ENCODE measurements at regions not wholly inside any gene's neighbourhood (a gene's known extent, or its start where the extent isn't known, plus 50 kb on each side); places are given as distances from the start of the nearest gene placed in this dataset.
"Not testable (repeated sequence)": the region's sequence is repeated elsewhere in the genome, so short reads cannot be mapped to it uniquely, and the experiment has no call there.

DNA sequence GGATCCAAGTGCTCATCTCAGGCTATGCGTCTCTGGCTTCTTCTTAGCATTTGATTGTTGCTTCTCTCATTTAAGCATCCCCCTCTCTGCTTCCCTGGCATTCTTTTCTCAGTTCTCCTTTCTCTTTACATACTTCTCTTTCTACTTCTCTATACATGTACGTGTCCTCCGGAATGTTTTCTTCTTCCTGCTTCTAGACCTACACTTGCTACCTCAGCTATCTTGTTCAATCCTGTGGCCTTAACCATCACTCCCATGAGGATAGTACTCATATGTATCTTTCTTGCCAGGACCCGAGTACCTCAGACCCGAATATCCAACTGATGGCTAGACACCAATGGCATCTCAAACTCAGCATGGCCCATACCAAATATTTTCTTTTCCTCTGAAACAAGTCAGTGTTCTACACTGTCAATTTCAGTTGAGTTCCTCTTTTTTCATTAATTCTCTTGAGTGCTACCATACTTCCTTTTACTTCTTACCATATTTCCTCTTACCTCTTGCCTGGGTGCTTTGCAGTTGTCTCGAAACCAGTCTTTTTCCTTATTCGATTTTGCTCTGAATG, 115.1 kb upstream of the SLC38A2 start:
- DNase-seq: no peak

DNA sequence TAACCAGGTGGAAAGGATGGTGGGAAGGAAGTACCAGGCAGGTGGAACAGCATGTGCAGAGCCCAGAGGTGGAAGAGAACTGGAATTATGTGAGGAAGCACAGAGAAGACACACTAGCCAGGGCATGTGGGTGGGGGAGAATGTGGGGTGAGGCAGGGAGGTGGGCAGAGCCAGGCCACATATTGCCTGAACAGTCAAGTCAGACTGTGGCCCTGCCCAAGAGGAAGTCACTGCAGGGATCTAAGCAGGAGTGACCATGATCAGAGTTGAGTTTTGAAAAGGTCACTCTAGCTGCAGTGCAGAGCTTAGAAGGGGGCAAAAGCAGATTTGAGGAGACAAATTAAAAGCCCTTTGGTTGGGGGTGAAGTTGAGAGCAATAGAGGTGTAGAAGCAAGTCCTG, 114.0 kb upstream of the SLC38A2 start:
- DNase-seq: no peak

DNA sequence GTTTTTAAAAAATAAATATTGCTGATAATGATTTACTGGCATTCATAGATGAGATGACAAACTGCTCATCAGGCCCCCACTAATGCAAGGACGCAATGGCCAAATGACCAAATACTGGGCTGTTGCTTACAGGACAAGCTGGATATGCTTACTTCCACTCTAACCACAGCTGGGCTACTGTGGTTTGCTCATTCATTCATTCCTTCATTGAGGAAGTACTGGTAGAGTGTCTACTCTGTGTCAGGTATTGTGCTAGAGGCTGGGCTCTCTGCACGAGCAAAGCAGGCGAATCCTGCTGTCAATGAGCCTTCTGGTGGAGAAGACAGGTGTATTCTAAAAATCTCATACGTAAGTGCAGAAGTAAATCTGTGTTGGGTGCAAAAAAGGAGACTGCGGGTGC, 113.3 kb upstream of the SLC38A2 start:
- no peak for DNase-seq

DNA sequence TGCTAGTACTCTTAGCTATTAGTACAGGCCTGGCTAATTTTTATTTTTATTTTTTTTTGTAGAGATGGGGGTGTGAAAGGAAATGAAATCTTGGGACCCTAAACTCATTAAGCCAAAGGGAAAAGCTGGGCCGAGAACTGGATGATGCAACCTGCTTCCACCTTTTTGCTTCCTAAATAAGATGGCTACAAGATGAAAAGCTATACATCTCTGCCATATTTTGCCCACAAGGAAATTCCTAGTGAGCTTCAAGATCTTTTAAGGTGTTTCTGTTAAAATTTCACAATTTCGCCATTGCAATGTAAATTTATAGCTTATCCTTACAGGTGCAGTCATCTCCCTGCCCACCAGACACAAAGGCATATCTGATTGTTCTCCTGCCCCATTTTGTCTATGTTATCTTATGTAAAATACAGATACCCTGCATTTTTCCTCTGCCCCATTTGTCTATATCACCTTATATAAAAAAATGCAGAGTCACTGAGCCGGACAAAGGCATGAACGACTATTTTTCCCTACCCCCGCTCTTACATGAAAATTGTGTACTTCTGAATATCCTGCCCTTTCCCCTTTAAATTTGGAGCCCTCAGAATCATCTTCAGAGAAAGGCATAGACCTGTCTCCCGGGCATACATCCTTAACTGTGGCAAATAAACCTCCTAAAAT, 112.0 kb upstream of the SLC38A2 start:
- DNase-seq: no peak

DNA sequence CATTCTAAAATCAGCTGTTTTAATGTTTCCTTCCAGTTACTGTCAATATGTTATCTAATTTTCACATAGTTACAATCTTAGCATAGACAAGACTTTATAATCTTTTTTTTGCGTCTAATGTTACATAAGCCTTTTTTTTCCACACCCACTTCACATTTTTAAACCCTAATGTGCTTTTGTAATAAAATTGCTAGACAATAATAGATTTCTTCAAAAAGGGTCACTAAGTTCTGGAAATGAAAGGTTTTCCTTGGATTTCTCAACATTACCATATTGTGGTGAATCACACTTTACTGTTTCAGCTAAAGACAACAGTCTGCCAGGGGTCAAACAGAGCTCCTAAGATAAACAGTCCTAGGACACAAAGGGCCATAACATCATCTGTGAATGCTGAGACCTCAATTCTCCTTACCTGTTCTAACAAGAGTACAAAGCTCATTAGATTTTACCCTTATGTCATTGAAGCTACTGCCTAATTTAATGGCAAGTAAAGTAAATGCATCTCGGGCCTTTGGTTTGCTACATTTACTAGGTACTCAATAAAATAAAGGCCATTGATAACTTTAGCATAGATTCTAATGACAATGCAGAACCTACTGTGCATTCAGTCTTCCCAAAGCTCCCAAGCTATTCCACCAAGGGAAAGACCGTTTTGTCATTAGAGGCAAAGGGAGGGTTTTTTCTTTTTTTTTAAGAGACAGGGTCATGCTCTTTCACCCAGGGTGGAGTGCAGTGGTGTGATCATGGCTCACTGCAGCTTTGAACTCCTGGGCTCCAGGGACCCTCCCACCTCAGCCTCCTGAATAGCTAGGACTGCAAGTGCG, 111.2 kb upstream of the SLC38A2 start:
- no peak for DNase-seq

DNA sequence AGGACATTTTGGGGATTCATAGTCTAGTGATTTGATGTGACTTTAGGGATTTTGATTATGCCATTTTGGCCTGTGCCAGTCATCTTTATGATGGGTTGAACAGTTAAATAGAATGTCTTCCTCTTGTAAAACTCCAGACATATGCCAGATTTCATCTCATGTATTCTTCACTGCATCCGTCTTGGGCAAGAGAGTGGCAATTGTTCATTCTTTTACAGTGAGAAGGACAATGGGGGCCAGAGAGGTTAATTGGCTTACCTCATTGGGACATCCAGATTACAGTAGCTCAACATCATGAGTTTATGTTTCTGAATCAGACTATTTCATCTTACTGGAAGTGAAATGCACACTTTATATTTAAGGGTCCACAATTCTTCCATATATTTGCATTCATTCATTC, 108.2 kb upstream of the SLC38A2 start:
- no peak for DNase-seq

DNA sequence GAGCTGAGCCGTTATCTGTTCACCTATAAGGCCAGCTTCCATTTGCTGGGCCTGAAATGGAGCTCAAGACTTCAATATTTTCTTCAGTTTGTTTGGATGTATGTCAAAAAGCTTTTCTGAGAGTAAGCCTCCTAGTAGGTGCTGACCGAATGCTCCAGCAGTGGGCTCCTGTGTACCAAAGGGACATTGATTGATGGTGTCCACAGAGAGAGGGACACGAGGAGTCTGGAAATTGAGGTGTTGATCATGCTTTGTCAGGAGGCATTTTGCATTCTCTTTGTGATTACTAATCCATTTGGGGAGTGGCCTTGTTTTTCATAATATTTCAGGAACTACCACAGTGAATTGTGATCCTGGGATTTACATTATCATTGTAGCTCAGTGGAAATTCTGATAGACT, 107.7 kb upstream of the SLC38A2 start:
- DNase-seq: no peak

DNA sequence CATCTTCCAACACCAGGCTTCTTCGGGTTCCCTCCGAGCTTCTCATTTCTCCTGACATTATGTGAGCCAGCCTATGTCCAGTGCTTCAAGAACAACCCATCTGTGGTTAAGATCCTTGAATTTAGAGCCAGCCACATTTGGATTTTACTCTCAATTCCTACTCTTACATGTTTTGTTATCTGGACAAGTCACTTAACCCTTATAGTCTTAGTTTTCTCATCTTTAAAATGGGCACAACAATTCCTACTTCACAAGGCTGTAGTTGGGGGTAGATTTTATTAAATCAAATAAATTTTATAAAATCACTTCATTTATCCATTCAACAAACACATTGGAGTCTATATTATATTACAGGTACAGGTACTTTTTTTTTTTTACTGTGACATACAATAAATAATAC, 105.5 kb upstream of the SLC38A2 start:
- no peak for DNase-seq

DNA sequence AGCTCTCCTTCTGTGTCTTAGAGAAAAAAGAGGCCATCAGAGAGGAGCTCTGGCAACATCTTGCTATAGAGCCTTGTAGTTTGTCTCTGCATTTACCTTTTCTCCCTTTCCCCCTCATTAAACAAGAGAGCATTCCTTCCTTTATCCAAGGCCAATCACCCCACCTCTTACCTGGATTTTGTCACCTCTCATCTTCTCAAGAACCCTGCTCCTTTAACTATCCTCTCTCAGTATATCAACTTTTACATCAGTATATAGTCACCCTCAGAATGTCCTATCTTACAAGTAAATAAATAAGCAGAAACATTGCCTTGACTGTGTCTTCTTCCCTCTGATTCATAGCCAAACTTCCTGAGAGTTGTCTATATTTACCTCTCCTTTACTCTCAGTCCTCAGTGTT, 105.0 kb upstream of the SLC38A2 start:
- DNase-seq: no peak

DNA sequence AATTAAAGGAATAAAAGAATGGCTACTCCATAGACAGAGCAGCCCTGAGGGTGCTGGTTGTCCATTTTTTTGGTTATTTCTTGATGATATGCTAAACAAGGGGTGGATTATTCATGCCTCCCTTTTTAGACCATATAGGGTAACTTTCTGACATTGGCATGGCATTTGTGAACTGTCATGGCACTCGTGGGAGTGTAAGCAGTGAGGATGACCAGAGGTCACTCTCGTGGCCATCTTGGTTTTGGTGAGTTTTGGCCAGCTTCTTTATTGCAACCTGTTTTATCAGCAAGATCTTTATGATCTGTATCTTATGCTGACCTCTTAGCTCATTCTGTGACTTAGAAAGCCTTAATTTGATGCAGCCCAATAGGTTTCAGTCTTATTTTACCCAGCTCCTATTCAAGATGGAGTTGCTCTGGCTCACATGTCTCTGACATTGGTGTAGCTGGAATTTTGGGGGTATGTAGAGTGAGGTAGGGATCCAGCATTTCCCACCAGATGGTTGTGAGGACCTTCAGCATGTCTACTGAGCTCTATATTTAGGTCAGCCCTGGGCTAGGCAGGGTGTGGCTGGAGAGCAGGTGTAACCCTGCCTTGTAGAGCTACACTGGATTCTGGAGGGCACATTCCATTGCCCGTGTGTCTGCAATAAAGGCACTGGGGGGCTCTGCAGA, 103.5 kb upstream of the SLC38A2 start:
- no peak for DNase-seq

DNA sequence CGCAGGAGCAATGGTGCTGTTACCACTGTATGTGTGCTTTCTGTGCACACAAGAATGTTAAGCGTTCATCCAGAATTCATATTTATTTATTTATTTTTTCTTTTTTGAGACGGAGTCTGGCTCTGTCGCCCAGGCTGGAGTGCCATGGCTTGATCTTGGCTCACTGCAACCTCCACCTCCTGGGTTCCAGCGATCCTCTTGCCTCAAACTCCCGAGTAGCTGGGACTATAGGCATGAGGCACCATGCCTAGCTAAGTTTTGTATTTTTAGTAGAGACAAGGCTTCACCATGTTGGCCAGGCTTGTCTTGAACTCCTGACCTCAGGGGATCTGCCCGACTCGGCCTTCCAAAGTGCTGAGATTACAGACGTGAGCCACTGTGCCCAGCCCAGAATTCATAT, 101.8 kb upstream of the SLC38A2 start:
- DNase-seq: not testable (repeated sequence)

DNA sequence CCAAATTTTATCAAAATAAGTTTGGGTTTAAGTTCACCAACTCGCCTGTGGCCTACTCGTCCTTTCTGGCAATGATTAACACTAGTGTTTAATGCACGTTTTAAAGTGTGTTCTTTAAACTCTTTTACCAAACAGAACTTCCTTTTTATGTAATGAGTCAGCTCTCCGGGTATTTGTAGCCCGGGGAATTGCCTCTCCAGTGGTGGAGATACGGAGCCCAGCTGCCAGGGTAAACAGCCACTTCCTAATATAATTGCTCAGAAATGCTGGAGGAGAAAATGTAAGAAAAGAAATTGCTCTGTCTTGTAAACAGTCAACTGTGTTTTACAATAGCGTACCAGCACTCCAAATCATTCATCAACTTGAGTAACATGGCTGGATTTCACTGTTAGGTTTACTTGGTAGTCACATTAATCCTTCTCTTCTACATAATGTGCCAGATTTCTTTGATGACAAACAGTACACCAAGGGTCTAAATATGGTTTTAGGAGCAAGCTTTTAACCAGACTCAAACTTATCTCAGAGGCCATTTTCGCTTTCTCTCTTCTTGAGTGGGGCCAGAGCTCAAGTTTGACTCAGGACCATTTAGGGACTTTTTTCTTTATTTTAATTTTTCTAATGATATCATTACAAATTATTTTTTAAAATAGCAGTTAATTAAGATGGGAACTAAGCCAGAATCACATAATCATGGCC, 101.2 kb upstream of the SLC38A2 start:
- DNase-seq: no peak

DNA sequence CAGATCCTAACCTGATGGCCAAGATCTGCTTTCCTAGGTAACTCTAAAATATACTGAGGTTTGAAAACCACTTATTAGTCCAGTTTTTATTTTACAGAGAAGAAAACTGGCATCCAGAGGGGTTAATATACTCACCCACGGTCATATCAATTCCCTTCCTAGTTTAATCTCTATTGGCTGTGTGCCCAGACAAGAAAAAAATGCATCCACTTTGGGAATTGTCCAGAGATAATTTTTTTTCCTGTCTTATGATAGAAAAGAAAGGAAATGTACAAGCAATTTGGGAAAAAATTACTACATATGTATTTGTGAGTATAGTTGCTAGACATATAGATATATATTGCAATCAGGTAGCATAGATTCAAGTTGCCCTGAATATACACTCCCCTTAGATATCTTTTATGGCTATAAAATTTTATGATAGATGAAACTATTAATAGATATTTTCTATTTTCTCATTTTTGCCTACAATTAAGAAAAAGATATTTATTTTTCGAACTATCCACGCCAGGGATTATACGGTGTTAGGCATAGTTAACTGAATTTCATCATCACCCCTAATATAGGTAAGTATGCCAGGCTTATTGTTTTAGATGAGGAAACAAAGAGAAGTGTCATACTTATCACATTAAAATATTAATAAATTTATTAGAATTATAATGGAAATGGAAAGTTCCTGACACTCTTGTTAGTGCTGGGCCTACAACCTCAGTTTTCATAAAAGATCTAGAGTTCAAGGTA, 100.5 kb upstream of the SLC38A2 start:
- no peak for DNase-seq

DNA sequence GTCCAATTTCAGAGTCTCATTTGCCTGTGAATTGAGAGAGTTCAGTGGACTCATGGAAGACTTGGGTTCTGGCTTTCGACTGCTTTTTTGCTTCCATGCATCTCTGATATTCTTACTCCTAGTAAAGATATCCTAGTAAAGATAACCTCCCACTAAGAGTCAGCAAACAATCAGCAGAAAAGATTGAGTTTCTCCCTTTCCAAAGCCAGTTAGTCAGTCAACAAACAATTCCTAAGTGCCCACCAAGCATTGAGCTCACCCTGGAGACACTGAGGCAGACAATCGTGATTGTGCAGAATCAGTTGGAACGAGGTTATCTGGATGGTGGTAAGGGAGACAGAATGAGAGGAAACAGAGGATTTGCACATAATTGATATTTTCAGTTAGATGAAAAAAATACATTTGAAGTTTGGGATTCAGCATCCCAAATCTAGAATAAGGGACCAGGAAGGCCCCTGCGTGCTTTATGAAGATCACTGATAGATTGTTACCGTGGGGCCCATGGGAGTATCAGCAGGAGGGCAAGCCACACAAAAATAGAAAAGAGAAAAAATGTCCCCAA, 99.7 kb upstream of the SLC38A2 start:
- DNase-seq: no peak

DNA sequence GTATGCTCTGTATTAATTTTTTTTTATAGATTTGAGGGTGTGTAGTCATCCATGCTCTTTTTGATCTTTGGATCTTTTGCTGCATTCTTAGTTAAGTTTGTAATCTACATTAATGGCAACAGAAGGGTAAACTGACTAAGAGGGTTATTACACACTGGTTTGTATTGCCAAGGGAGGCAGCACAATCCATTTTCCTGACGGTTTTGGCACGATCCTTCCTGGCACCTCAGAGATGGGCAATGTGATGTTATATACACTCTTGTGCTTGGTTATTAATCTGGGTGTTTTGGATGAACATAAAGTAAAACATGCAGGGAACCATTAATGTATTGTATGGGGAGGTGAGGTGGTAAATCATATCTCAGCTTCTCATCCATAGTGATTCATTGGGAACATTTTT, 98.8 kb upstream of the SLC38A2 start:
- no peak for DNase-seq

DNA sequence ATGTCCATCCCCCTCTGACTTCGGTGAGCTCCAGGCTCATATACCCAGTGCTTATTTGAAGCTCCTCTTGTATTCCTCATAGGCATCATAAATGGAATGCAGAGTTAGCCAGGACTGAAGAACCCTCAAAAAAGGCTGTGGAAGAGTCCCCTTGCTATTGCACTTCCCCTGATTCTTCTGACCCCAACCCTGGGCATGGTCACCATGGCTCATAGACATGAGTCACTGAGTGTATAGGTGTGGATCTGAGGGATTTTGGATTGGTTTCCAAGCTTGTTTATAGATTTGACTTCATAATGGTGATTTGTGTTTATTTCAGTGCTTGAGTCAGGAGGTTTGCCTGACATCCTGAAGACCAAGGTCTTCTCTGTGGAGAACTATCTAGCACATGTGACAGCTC, 98.4 kb upstream of the SLC38A2 start:
- DNase-seq: no peak

DNA sequence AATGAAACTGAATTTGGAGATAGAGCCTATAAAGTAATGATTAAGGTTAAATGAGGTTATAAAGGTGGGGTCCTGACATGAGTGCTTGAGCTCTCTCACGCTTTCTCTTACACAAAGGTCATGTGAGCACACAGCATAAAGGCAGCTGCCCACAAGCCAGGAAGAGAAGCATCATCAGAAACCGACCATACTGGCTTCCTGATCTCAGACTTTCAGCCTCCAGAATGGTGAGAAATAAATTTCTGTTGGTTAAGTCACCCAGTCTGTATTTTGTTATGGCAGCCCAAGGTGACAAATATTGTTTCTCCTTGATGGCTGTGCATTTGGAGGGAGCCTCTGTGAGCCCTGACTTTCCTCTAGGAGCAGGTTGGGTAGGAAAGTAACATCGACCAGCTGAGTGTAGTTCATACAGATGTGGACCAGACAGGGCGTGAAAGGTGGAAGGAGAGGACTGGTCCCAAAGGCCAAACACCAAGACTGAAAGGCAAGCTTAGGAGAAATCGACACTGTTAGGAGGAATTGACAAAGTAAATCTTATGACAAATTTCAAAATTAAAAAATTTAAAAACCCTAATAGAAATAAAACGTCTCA, 97.6 kb upstream of the SLC38A2 start:
- DNase-seq: peak; percentile 27

DNA sequence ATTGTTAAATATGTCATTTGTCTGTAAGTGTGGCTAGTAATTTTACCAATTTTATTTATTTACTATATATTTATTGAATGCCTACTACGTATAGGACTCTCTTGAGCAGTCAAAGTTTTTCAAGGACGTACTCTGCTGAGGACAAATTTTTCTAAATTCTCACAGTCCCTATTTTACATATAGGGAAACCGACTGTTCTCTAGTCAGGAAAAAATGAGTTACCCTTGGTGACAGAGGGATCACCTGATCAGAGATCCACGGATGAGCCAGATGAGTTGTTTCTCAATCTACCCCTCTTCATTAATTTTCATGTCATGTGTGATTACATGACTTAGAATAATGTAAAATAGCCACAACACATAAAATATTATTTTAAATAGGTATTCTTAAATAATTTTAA, 96.2 kb upstream of the SLC38A2 start:
- no peak for DNase-seq

DNA sequence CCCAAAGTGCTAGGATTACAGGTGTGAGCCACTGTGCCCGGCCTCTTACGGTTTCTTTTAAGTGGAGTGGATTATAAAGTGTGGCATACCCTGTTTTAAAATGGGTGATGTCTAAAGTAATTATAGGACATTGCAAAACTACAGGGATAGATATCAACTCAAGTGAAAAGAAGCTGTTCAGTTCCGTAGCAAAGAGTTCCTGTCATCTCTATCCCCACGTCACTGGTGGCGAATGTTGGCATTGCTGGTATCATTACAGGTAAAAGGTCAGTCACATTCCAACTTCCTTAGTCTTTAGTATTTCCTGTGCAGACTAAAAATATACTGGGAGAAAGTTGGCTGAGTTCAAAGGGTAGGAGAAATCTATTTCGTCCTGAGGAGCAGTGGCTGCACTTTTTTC, 95.6 kb upstream of the SLC38A2 start:
- DNase-seq: no peak

DNA sequence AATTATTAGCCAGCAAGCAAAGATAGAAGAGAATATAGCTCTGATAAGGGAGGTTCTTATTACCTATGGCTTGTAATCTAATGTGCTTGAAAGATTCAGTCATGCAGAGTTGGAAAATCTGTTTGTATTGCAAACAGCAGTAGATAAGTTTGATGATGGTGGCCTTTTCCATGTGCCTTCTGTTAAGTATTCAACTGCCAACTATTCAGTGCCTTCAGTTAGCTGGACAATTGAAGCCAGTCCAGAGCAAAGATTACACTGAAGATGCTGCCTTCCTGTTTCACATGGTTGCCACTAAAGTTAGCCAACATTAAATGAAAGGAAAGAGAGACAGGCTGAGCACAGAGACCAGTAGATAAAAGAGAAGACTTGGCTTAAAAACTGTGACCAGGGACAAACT, 92.7 kb upstream of the SLC38A2 start:
- DNase-seq: no peak

DNA sequence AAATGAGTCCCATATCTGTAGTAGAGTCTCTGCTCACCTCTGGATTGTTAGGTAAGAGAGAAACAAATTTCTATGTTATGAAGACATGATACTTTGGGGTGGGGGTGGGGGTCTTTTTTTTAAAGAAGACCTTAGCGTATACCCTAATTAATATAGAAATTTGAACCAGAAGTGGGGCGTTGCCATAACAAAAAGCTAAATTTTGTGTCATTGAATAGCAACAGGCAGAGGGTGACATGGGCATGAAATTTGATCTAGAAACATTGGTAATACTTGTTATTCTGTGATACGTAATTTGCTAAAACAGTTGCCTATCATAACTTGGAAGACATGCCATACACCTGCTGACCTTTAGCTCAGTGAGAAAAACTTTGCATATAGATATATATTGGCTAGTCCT, 92.3 kb upstream of the SLC38A2 start:
- no peak for DNase-seq

Data from stimulated activated CD4-positive, alpha-beta T cell treated with anti-CD3 and anti-CD28 coated beads, Interleukin-4, amount 100 ng/mL, for 24 hours (primary cell).